Neuron (in vitro differentiated cells): ENCODE measurements at regions not wholly inside any gene's neighbourhood (a gene's known extent, or its start where the extent isn't known, plus 50 kb on each side); places are given as distances from the start of the nearest gene placed in this dataset.

Experiments
- H2AFZ ChIP-seq: one replicate; pipeline ENCODE4 v1.6.1; 2013; ENCODE audit warnings: low read depth, mild to moderate bottlenecking, inconsistent platforms, low read length, moderate library complexity
- H3K27me3 ChIP-seq: one replicate; pipeline ENCODE4 v1.6.1; 2013; ENCODE audit warnings: low read length; ENCODE audit not compliant: insufficient read depth
- H3K36me3 ChIP-seq: one replicate; pipeline ENCODE4 v1.6.1; 2013; ENCODE audit warnings: low read length; ENCODE audit not compliant: insufficient read depth
- H3K4me1 ChIP-seq: one replicate; pipeline ENCODE4 v1.6.1; 2013; ENCODE audit warnings: low read length; ENCODE audit not compliant: insufficient read depth
- H3K4me3 ChIP-seq: 2 replicates; pipeline ENCODE4 v1.5.1; 2013; ENCODE audit warnings: mild to moderate bottlenecking, low read length, moderate library complexity
- H3K9me3 ChIP-seq: one replicate; pipeline ENCODE4 v1.6.1; 2013; ENCODE audit warnings: low read length

GRCh38 chr19:29422486-29423085 lies 103.2 kb upstream of the VSTM2B start:
- no peak overlapping the region for H2AFZ ChIP-seq
- H3K27me3 ChIP-seq: no peaks in the 10 kb centered on the region
- no peaks in the 10 kb centered on the region for H3K9me3 ChIP-seq
- no peaks in the 10 kb centered on the region for H3K4me1 ChIP-seq
- no peaks in the 10 kb centered on the region for H3K36me3 ChIP-seq
- H3K4me3 ChIP-seq: no peak overlapping the region

GRCh38 chr19:29428071-29428470 lies 97.7 kb upstream of the VSTM2B start:
- Histone ChIP-seq H2AFZ (no peak overlapping the region), H3K9me3 (no peaks in the 10 kb centered on the region), H3K27me3 (peaks cover 3% of the 10 kb centered on the region), H3K36me3 (no peaks in the 10 kb centered on the region), H3K4me1 (no peaks in the 10 kb centered on the region), H3K4me3 (no peak overlapping the region)

- Histone ChIP-seq H2AFZ (no peak overlapping the region), H3K4me1 (no peaks in the 10 kb centered on the region), H3K36me3 (no peaks in the 10 kb centered on the region), H3K27me3 (peaks cover 3% of the 10 kb centered on the region), H3K4me3 (no peak overlapping the region), H3K9me3 (no peaks in the 10 kb centered on the region)
Measured at GRCh38 chr19:29429021-29429420, 96.8 kb upstream of the VSTM2B start.

GRCh38 chr19:29429581-29429980 lies 96.2 kb upstream of the VSTM2B start:
- H2AFZ ChIP-seq: no peak overlapping the region
- H3K9me3 ChIP-seq: no peaks in the 10 kb centered on the region
- no peaks in the 10 kb centered on the region for H3K36me3 ChIP-seq
- H3K4me1 ChIP-seq: no peaks in the 10 kb centered on the region
- H3K4me3 ChIP-seq: no peak overlapping the region
- peaks cover 3% of the 10 kb centered on the region for H3K27me3 ChIP-seq

GRCh38 chr19:29431332-29431731 lies 94.5 kb upstream of the VSTM2B start:
- H3K4me1 ChIP-seq: no peaks in the 10 kb centered on the region

GRCh38 chr19:29432677-29433076 lies 93.1 kb upstream of the VSTM2B start:
- Histone ChIP-seq H3K36me3 (no peaks in the 10 kb centered on the region), H3K9me3 (no peaks in the 10 kb centered on the region), H2AFZ (no peak overlapping the region), H3K4me3 (no peak overlapping the region), H3K4me1 (no peaks in the 10 kb centered on the region), H3K27me3 (peaks cover 3% of the 10 kb centered on the region)

More at GRCh38 chr19:29431332-29431731, 94.5 kb upstream of the VSTM2B start:
- H3K27me3 ChIP-seq: peaks cover 3% of the 10 kb centered on the region
- H3K9me3 ChIP-seq: no peaks in the 10 kb centered on the region
- H2AFZ ChIP-seq: no peak overlapping the region
- no peak overlapping the region for H3K4me3 ChIP-seq
- no peaks in the 10 kb centered on the region for H3K36me3 ChIP-seq

- Histone ChIP-seq H2AFZ (no peak overlapping the region), H3K4me3 (no peak overlapping the region), H3K4me1 (no peaks in the 10 kb centered on the region), H3K9me3 (no peaks in the 10 kb centered on the region), H3K27me3 (peaks cover 3% of the 10 kb centered on the region), H3K36me3 (no peaks in the 10 kb centered on the region)
Measured at GRCh38 chr19:29436591-29437103, 89.1 kb upstream of the VSTM2B start.

GRCh38 chr19:29439021-29439420 lies 86.8 kb upstream of the VSTM2B start:
- no peak overlapping the region for H3K4me3 ChIP-seq
- H3K36me3 ChIP-seq: no peaks in the 10 kb centered on the region
- no peaks in the 10 kb centered on the region for H3K4me1 ChIP-seq
- H3K9me3 ChIP-seq: no peaks in the 10 kb centered on the region
- no peaks in the 10 kb centered on the region for H3K27me3 ChIP-seq
- H2AFZ ChIP-seq: no peak overlapping the region

GRCh38 chr19:29439688-29440550 lies 85.9 kb upstream of the VSTM2B start:
- Histone ChIP-seq H3K4me3 (no peak overlapping the region), H3K36me3 (no peaks in the 10 kb centered on the region), H3K4me1 (no peaks in the 10 kb centered on the region)

GRCh38 chr19:29442094-29442493 lies 83.7 kb upstream of the VSTM2B start:
- Histone ChIP-seq H3K4me1 (no peaks in the 10 kb centered on the region), H2AFZ (no peak overlapping the region), H3K9me3 (no peaks in the 10 kb centered on the region), H3K4me3 (no peak overlapping the region), H3K27me3 (no peaks in the 10 kb centered on the region), H3K36me3 (no peaks in the 10 kb centered on the region)

More at GRCh38 chr19:29439688-29440550, 85.9 kb upstream of the VSTM2B start:
- Histone ChIP-seq H3K9me3 (no peaks in the 10 kb centered on the region), H3K27me3 (no peaks in the 10 kb centered on the region), H2AFZ (no peak overlapping the region)

- no peak overlapping the region for H2AFZ ChIP-seq
- H3K9me3 ChIP-seq: no peaks in the 10 kb centered on the region
- no peak overlapping the region for H3K4me3 ChIP-seq
- H3K27me3 ChIP-seq: no peaks in the 10 kb centered on the region
- H3K4me1 ChIP-seq: no peaks in the 10 kb centered on the region
- H3K36me3 ChIP-seq: no peaks in the 10 kb centered on the region
Measured at GRCh38 chr19:29442910-29443309, 82.9 kb upstream of the VSTM2B start.

- no peak overlapping the region for H3K4me3 ChIP-seq
- H2AFZ ChIP-seq: no peak overlapping the region
- no peaks in the 10 kb centered on the region for H3K9me3 ChIP-seq
- H3K4me1 ChIP-seq: no peaks in the 10 kb centered on the region
- no peaks in the 10 kb centered on the region for H3K36me3 ChIP-seq
- peaks cover 3% of the 10 kb centered on the region for H3K27me3 ChIP-seq
Measured at GRCh38 chr19:29445246-29445645, 80.5 kb upstream of the VSTM2B start.

GRCh38 chr19:29446361-29446760 lies 79.4 kb upstream of the VSTM2B start:
- H3K4me3 ChIP-seq: no peak overlapping the region
- no peaks in the 10 kb centered on the region for H3K4me1 ChIP-seq
- no peak overlapping the region for H2AFZ ChIP-seq
- H3K9me3 ChIP-seq: no peaks in the 10 kb centered on the region
- no peaks in the 10 kb centered on the region for H3K36me3 ChIP-seq
- peaks cover 3% of the 10 kb centered on the region for H3K27me3 ChIP-seq
